RWPE2 (cell line): ENCODE measurements at regions not wholly inside any gene's neighbourhood (a gene's known extent, or its start where the extent isn't known, plus 50 kb on each side); places are given as distances from the start of the nearest gene placed in this dataset.
"Not testable (repeated sequence)": the region's sequence is repeated elsewhere in the genome, so short reads cannot be mapped to it uniquely, and the experiment has no call there.

Experiments used
- ATAC-seq: fragments of 200-7000 bp; cut with Tn5 transposase; 3 replicates; pipeline ENCODE4 v1.9.1; 2021; ENCODE audit warnings: low read depth
- DNase-seq: peaks from one replicate; pipeline ENCODE4 v3.0.0-alpha.2; 2020; ENCODE audit warnings: low spot score
- H3K27ac ChIP-seq: fragments of 450-650 bp; 2 replicates; pipeline ENCODE4 v1.5.1; 2017; ENCODE audit warnings: mild to moderate bottlenecking; ENCODE audit not compliant: poor library complexity, severe bottlenecking
- H3K27me3 ChIP-seq: fragments of 250-450 bp; sonication (Bioruptor Pico); 2 replicates; pipeline ENCODE4 v1.5.1; 2021; ENCODE audit warnings: mild to moderate bottlenecking, moderate library complexity; ENCODE audit not compliant: insufficient read depth, poor library complexity, severe bottlenecking
- H3K36me3 ChIP-seq: fragments of 250-450 bp; sonication (Bioruptor Pico); 2 replicates; pipeline ENCODE4 v1.5.1; 2020; ENCODE audit warnings: low read depth, mild to moderate bottlenecking, moderate library complexity
- H3K4me1 ChIP-seq: fragments of 250-450 bp; sonication (Bioruptor Pico); 2 replicates; pipeline ENCODE4 v1.5.1; 2021; ENCODE audit warnings: mild to moderate bottlenecking, moderate library complexity; ENCODE audit not compliant: insufficient read depth, poor library complexity, severe bottlenecking
- H3K4me3 ChIP-seq: fragments of 250-450 bp; sonication (Bioruptor Pico); 2 replicates; pipeline ENCODE4 v1.5.1; 2021; ENCODE audit warnings: mild to moderate bottlenecking, moderate library complexity; ENCODE audit not compliant: severe bottlenecking
- H3K9me3 ChIP-seq: fragments of 250-450 bp; sonication (Bioruptor Pico); 2 replicates; pipeline ENCODE4 v1.5.1; 2021; ENCODE audit warnings: mild to moderate bottlenecking, moderate library complexity; ENCODE audit not compliant: severe bottlenecking
- CTCF ChIP-seq: fragments of 450-650 bp; IDR thresholded peaks from one replicate; pipeline ENCODE4 v1.5.1; 2017; ENCODE audit warnings: mild to moderate bottlenecking, moderate library complexity; ENCODE audit not compliant: poor library complexity, severe bottlenecking

GRCh38 chr3:40930756-40931155 lies 268.5 kb upstream of the CTNNB1 start:
- Histone ChIP-seq H3K36me3 (no peaks in the 10 kb centered on the region), H3K4me3 (no peak overlapping the region), H3K9me3 (no peaks in the 10 kb centered on the region), H3K27ac (no peak overlapping the region), H3K27me3 (no peaks in the 10 kb centered on the region), H3K4me1 (no peaks in the 10 kb centered on the region)
- ATAC-seq: no peak
- TF ChIP-seq CTCF: no peak
- no peak for DNase-seq

- no peaks in the 10 kb centered on the region for H3K27me3 ChIP-seq
Measured at GRCh38 chr3:40938591-40938990, 260.7 kb upstream of the CTNNB1 start.

GRCh38 chr3:40939030-40939740 lies 260.1 kb upstream of the CTNNB1 start:
- H3K27ac ChIP-seq: no peak overlapping the region
- no peak overlapping the region for H3K4me3 ChIP-seq
- no peak for TF ChIP-seq CTCF
- DNase-seq (no peak), ATAC-seq (no peak)
- no peaks in the 10 kb centered on the region for H3K4me1 ChIP-seq
- H3K36me3 ChIP-seq: no peaks in the 10 kb centered on the region
- no peaks in the 10 kb centered on the region for H3K27me3 ChIP-seq
- no peaks in the 10 kb centered on the region for H3K9me3 ChIP-seq

More at GRCh38 chr3:40938591-40938990, 260.7 kb upstream of the CTNNB1 start:
- H3K4me1 ChIP-seq: no peaks in the 10 kb centered on the region
- H3K27ac ChIP-seq: no peak overlapping the region
- no peak for TF ChIP-seq CTCF
- H3K4me3 ChIP-seq: no peak overlapping the region
- ATAC-seq: no peak
- DNase-seq: no peak
- H3K9me3 ChIP-seq: no peaks in the 10 kb centered on the region
- no peaks in the 10 kb centered on the region for H3K36me3 ChIP-seq

GRCh38 chr3:40939741-40940130 lies 259.6 kb upstream of the CTNNB1 start:
- no peak for DNase-seq
- Histone ChIP-seq H3K36me3 (no peaks in the 10 kb centered on the region), H3K4me1 (no peaks in the 10 kb centered on the region), H3K27me3 (no peaks in the 10 kb centered on the region), H3K27ac (no peak overlapping the region), H3K9me3 (no peaks in the 10 kb centered on the region), H3K4me3 (no peak overlapping the region)
- ATAC-seq: no peak
- TF ChIP-seq CTCF: no peak

GRCh38 chr3:40940651-40941050 lies 258.7 kb upstream of the CTNNB1 start:
- no peaks in the 10 kb centered on the region for H3K4me1 ChIP-seq
- no peaks in the 10 kb centered on the region for H3K9me3 ChIP-seq
- no peak for TF ChIP-seq CTCF
- H3K27me3 ChIP-seq: no peaks in the 10 kb centered on the region
- DNase-seq: no peak
- no peak overlapping the region for H3K4me3 ChIP-seq
- H3K27ac ChIP-seq: no peak overlapping the region
- ATAC-seq: no peak
- no peaks in the 10 kb centered on the region for H3K36me3 ChIP-seq

- H3K4me1 ChIP-seq, H3K9me3 ChIP-seq, H3K27me3 ChIP-seq, DNase-seq, H3K36me3 ChIP-seq, ATAC-seq, H3K27ac ChIP-seq, H3K4me3 ChIP-seq: not testable (repeated sequence)
Measured at GRCh38 chr3:40947022-40947421, 252.3 kb upstream of the CTNNB1 start.

- H3K36me3 ChIP-seq, H3K27ac ChIP-seq, H3K4me3 ChIP-seq, ATAC-seq, H3K9me3 ChIP-seq, H3K27me3 ChIP-seq, DNase-seq, H3K4me1 ChIP-seq: not testable (repeated sequence)
Measured at GRCh38 chr3:40949347-40949746, 250.0 kb upstream of the CTNNB1 start.
